ENCODE measurements at regions not wholly inside any gene's neighbourhood (a gene's known extent, or its start where the extent isn't known, plus 50 kb on each side); places are given as distances from the start of the nearest gene placed in this dataset.
A peak's percentile ranks its signal among the peaks of the same experiment; 100 is the strongest.
"Not testable (repeated sequence)": the region's sequence is repeated elsewhere in the genome, so short reads cannot be mapped to it uniquely, and the experiment has no call there.

GRCh38 chr15:77909182-77909940 lies 168.2 kb downstream of the TBC1D2B start:
- DNase-seq (ENCODE audit: low read depth) = no peak

DNA sequence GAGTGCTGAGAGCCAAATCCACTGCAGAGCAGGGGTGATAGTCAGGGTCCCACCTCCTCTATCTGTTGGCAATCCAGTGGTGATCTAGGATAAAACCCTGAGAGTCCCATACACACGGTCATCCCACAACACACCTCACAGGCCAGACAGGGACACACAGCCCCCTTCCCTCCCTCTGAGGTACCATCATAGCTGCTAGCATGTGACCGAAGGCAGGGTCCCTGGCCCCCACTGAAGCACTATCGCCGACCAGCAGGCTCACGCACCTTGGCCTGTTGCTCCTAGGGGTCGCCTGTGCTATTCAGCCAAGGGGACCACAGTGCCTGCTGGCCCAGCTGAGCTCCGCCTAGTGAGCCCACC lies 168.8 kb downstream of the TBC1D2B start:
- not testable (repeated sequence) for DNase-seq (ENCODE audit: low read depth)

GRCh38 chr15:77907824-77908751 lies 169.4 kb downstream of the TBC1D2B start:
- peak; percentile 24 for DNase-seq (ENCODE audit: low read depth)

DNA sequence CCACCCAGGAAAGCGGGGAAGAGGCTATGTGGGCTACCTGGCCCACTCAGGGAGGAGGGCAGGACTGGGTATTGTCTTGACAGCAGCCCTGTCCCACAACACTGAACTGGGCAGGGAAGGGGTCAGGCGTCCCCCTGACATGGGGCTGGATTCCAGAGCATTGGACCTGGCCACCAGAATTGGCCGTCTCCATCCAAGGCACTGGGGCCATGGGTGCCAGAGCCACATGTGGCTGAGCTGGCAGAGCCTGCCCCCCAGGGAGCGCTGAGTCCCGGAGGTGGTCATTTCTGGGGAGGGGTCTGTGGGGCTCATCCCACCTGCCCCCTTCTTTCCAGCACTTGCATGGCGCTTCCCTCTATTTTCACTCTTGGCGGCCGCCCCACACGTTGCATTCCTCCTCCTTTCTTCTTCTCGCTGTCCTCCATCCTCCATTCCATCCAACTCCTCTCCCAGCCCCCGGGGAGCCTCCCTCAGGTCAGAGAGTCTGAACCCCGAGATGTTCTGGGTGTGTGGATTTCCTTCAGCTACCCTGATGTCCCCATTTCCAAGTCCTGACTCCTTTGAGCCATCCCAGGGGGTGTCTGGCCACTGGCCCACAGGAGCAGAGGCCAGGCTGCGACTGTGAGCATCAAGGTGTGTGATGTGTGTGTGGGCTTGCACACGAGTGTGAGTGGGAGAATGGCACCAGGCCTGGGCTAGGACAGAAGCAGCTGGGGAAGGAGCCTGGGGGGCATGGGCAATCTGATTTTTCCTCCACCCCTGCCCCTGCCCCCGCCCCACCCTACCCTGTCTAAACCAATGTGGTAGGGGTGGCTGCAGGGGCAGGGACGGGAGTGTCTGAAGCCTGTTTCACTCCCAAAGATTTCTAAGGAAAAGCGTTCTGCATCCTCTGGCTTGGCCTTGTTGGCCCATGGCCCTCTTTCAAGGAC lies 171.2 kb downstream of the TBC1D2B start:
- DNase-seq (ENCODE audit: low read depth) = not testable (repeated sequence)

DNA sequence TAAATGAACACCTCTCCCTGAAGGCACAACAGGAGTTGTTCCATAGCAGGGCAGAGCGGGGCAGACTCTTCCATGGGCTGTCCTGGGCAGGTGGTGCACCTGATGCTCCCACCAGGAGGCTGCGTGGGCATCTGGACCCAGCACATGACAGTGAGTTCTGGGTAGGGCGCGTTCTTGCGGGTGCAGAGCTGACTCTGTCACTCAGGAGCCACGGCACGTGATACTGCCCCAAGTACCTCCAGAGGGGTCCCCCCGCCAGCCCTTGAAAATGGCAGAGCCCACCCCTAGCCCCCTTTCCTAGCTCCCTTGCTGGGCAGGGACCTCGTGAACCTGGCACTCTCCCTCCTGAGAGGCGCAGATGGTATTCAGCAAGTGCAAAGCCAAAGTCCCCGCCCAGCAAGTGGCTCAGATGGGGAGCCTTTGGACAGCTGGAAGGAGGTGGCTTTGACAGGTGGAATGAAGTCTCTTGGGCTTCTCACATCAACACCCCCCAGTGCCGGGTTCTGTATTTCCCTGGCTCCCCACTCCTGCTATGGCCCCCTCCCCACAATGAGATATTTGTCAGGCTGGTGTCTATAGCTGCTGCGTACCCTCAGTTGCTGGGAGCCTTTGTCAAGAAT lies 172.1 kb downstream of the TBC1D2B start:
- DNase-seq (ENCODE audit: low read depth) = no peak

DNA sequence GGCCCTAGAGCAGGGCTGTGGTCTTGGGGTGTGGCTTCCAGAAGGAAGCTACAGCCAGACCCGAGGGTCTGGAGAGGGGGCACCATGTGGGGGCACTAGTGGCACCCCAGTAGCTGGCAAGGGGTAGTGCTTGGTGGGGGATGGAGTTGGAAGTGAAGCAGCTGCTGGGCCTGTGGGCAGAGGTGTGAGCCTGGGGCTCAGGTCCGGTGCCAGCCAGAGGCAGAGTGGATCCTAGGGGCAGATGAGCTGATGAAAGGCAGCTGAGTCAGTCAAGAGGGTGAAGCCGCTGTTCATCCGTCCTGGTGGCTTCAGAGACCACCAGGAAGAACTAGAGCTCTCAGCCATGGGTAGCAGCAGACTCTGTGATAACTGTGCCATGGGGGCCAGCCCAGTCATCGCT lies 172.6 kb downstream of the TBC1D2B start:
- DNase-seq (ENCODE audit: low read depth) = no peak

GRCh38 chr15:77904436-77904821 lies 173.1 kb downstream of the TBC1D2B start:
- DNase-seq (ENCODE audit: low read depth) = no peak

GRCh38 chr15:77903761-77904435 lies 173.6 kb downstream of the TBC1D2B start:
- DNase-seq (ENCODE audit: low read depth) = not testable (repeated sequence)

GRCh38 chr15:77902921-77903760 lies 174.4 kb downstream of the TBC1D2B start:
- DNase-seq (ENCODE audit: low read depth) = not testable (repeated sequence)

DNA sequence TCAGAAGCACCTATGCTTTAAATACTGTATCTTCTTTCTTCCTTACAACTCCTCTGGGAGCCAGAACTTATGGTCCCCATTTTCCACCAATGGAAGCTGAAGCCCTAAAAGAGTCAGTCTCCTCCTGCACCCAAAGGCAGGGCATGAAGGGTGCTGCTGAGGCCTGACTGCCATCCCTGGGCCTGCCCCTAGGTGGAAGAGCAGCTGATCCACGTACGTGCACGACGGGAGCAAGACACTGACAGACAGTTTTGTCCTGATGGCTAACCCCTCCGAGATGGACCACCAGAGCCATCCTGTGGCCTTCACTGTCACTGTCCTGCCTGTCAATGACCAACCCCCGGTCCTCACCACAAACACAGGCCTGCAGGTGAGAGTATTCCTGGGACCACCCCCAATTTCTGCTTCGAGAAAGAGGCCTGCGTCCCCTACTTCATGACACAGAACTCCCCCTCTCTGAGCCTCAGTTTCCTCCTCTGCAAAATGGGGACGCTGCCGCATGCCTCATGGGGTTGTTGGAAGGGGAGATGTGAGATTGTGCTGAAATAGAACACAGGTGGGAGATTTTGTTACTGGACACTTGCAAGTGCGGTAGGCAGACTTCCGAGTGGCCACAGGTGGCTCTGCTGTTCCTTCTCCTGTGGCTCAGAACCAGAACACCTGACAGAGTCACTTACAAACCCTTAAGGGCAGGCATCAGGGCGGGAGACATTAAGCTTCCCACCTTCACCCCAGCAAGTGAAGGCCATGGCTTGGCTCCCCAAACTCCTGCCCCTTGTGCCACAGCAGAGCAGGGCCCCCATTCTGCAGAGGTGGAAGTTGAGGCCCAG lies 175.4 kb downstream of the TBC1D2B start:
- DNase-seq (ENCODE audit: low read depth) = no peak

DNA sequence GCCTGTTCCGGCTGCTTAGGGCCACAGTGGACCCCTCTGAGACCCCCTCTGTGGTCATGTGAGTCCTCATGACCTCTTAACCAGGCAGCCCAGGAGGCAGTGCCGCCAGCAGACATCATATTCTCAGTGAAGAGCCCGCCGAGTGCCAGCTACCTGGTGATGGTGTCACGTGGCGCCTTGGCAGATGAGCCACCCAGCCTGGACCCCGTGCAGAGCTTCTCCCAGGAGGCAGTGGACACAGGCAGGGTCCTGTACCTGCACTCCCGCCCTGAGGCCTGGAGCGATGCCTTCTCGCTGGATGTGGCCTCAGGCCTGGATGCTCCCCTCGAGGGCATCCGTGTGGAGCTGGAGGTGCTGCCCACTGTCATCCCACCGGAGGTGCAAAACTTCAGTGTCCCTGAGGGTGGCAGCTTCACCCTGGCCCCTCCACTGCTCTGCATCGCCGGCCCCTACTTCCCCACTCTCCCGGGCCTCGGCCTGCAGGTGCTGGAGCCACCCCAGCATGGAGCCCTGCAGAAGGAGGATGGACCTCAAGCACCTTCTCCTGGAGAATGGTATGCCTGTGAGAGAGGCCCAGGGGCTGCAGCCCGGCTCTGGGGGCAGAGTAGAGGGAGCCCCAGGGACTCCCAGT lies 176.1 kb downstream of the TBC1D2B start:
- DNase-seq (ENCODE audit: low read depth) = no peak

DNA sequence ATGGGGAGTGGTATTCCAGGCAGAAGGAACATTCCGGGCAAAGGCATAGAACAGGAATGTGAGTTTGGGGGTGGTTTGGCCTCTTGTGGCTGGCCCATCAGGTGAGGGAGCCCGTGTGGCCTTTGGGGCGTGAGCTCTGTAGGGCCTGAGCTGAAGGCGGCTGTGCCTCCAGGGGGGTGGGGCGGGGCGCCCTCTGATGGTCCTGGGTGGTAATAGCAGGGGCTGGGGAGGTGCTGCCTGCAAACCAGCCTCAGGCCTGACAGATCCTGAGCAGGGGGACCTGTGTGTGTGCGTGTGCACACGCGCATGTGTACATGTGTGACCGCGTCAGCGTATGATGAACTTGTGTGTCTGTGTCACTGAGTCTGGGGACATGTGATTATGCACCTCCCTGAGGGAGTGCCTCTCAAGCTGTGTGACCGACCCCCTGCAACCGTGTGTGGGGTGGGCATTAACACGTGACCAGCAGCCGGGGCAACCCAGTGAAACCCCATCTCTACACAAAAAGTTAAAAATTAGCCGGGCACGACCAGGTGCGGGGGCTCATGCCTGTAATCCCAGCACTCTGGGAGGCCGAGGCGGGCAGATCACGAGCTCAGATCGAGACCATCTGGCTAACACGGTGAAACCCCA lies 177.1 kb downstream of the TBC1D2B start:
- DNase-seq (ENCODE audit: low read depth) = peak; percentile 15

DNA sequence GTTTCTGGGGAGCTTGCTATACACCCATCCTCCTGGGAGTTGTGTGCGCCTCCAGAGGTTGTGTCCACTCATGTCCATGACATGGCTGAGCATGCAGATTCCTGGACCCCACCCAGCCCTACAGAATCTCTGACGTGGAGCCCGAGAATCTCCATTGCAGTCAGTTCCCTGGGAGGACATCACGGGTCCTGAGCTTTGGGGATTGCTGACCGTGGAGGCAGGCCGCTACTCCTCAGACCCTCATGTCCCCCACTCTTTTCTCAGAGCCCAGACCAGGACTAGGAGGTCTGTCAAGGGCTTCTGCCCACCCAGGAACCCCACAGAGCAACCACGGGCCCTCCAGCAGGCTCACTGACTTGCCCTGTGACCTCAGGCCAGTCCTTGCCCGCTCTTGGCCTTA lies 177.7 kb downstream of the TBC1D2B start:
- DNase-seq (ENCODE audit: low read depth) = not testable (repeated sequence)

GRCh38 chr15:77898811-77899730 lies 178.4 kb downstream of the TBC1D2B start:
- no peak for DNase-seq (ENCODE audit: low read depth)

DNA sequence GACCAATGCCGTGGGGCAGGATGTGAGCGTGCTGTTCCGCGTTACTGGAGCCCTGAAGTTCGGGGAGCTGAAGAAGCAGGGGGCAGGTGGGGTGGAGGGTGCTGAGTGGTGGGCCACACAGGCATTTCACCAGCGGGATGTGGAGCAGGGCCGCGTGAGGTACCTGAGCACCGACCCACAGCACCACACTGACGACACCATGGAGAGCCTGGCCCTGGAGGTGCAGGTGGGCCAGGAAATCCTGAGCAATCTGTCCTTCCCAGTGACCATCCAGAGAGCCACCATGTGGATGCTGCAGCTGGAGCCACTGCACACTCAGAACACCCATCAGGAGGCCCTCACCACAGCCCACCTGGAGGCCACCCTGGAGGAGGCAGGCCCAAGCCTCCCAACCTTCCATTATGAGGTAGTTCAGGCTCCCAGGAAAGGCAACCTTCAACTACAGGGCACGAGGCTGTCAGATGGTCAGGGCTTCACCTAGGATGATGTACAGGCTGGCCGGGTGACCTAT lies 179.6 kb downstream of the TBC1D2B start:
- no peak for DNase-seq (ENCODE audit: low read depth)

DNA sequence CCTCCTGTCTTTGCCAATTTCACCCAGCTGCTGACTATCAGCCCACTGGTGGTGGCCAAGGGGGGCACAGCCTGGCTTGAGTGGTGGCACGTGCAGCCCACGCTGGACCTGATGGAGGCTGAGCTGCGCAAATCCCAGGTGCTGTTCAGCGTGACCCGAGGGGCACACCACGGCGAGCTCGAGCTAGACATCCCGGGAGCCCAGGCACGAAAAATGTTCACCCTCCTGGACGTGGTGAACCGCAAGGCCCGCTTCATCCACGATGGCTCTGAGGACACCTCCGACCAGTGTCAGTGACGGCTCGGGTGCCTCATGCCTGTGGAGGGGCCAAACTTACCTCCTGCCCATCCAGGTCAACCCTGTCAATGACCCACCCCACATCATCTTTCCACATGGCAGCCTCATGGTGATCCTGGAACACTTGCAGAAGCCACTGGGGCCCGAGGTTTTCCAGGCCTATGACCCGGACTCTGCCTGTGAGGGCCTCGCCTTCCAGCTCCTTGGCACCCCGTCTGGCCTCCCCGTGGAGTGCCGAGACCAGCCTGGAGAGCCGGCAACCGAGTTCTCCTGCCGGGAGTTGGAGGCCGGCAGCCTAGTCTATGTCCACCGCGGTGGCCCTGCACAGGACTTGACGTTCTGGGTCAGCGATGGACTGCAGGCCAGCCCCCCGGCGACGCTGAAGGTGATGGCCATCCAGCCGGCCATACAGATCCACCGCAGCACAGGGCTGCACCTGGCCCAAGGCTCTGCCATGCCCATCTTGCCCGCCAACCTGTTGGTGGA lies 180.2 kb downstream of the TBC1D2B start:
- DNase-seq (ENCODE audit: low read depth) = not testable (repeated sequence)

All from activated T-helper 9 cell treated with anti-CD3 and anti-CD28 coated beads, Interleukin-2, amount 50 U/mL, for 16 hours (primary cell).